NT2/D1 (cell line): ENCODE measurements at regions not wholly inside any gene's neighbourhood (a gene's known extent, or its start where the extent isn't known, plus 50 kb on each side); places are given as distances from the start of the nearest gene placed in this dataset.

ENCODE experiments used
- DNase-seq: peaks from one replicate; pipeline ENCODE4 v3.0.0-alpha.2; 2011; ENCODE audit warnings: low read depth, low spot score
- H3K27me3 ChIP-seq: 2 replicates; pipeline ENCODE4 v1.6.0; 2011; ENCODE audit warnings: mild to moderate bottlenecking; ENCODE audit not compliant: insufficient read length, insufficient read depth
- H3K36me3 ChIP-seq: 2 replicates; pipeline ENCODE4 v1.6.1; 2011; ENCODE audit warnings: mild to moderate bottlenecking, low read length, mixed read lengths; ENCODE audit not compliant: insufficient read depth, insufficient read length
- H3K4me1 ChIP-seq: 2 replicates; pipeline ENCODE4 v1.5.1; 2011; ENCODE audit not compliant: insufficient read depth, insufficient read length
- H3K4me3 ChIP-seq: 2 replicates; pipeline ENCODE4 v1.5.1; 2011; ENCODE audit warnings: low read depth; ENCODE audit not compliant: insufficient read length
- H3K9ac ChIP-seq: 2 replicates; pipeline ENCODE4 v1.6.0; 2011; ENCODE audit warnings: low read depth; ENCODE audit not compliant: insufficient read length
- H3K9me3 ChIP-seq: 2 replicates; pipeline ENCODE4 v1.5.1; 2011; ENCODE audit warnings: mild to moderate bottlenecking, low read length; ENCODE audit not compliant: insufficient read depth
- SUZ12 ChIP-seq: IDR thresholded peaks from 2 replicates; pipeline ENCODE4 v1.6.1; 2011; ENCODE audit not compliant: insufficient read length, insufficient read depth; ENCODE audit errors: extremely low read depth
- YY1 ChIP-seq: IDR thresholded peaks from 2 replicates; pipeline ENCODE4 v1.6.1; 2011; ENCODE audit not compliant: insufficient read length, insufficient read depth
- ZNF274 ChIP-seq: IDR thresholded peaks from 2 replicates; pipeline ENCODE4 v1.6.1; 2011; ENCODE audit warnings: mild to moderate bottlenecking, low read depth, low read length

DNA sequence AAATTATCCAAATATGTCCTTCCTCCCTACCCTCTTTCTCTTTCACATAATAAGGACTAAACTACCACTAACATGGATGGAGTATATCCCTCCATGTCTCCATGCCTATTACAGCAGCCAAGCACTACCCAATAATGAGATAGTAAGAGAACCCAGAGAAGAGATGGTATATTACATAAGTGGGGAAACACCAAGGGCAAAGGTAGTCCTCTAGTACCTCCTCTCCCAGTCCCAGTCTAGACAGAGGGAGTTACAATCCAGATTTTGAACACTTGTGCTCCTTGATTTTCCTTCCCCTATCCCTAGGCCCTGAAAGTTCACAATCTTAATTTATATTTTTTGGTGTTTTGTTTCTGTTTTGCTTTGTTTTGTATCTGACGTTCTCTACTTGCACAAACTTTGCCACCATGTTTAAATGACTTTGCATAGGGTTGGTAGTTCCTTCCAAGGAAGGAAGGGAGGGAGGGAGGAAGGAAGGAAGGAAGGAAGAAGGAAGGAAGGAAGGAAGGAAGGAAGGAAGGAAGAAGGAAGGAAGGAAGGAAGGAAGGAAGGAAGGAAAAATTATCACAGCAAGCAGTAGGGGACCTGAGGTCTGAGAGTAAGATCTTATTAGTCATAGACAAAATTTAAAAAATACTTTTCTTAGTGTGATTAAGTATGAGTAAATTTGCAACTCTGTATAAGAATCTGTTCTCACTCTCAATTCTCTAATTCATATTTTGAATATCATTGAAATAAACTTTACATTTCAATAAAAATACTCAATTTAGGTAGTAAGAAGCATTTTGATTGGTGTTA is 521.9 kb downstream of the PTPRC start:
- no peak for TF ChIP-seq SUZ12
- no peak for TF ChIP-seq ZNF274
- TF ChIP-seq YY1 = no peak
- H3K4me3 ChIP-seq = no peak overlapping the region
- DNase-seq = no peak
- H3K36me3 ChIP-seq = no peaks in the 10 kb centered on the region
- H3K9me3 ChIP-seq = no peaks in the 10 kb centered on the region
- no peak overlapping the region for H3K9ac ChIP-seq
- H3K27me3 ChIP-seq = no peaks in the 10 kb centered on the region
- no peaks in the 10 kb centered on the region for H3K4me1 ChIP-seq

- Histone ChIP-seq H3K9me3 (no peaks in the 10 kb centered on the region), H3K36me3 (no peaks in the 10 kb centered on the region), H3K4me3 (no peak overlapping the region)
Measured at GRCh38 chr1:199161319-199161680, 522.5 kb downstream of the PTPRC start.

DNA sequence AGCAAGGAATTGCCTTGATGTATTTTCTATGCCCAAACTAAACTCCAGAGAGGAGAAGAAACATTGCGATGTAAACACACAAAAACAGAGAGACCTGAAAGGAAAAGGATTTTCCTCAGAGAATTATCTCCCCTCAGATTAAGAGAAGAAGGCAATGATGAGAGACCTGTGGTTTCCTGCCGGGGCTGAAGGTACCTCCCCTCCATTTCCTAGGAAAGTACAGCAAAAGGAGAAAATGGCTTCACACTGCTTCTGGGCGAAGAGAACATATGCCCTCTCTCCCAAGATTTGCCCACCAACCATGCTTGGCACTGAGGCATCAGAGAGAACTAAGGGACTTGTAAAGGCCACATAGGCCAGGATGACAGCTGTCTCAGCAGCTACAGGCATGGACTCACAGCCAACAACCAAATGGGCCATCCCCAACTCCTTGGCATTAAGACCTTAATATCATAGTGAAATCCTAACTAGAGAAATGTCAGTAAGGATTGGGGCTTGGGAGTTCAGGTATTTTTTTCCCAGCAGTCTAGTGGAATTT is 523.0 kb downstream of the PTPRC start:
- Histone ChIP-seq H3K36me3 (no peaks in the 10 kb centered on the region), H3K4me3 (no peak overlapping the region), H3K4me1 (no peaks in the 10 kb centered on the region), H3K9ac (no peak overlapping the region), H3K9me3 (no peaks in the 10 kb centered on the region), H3K27me3 (no peaks in the 10 kb centered on the region)
- DNase-seq = no peak
- TF ChIP-seq SUZ12 (no peak), ZNF274 (no peak), YY1 (no peak)

More at GRCh38 chr1:199161319-199161680, 522.5 kb downstream of the PTPRC start:
- TF ChIP-seq YY1 (no peak), SUZ12 (no peak), ZNF274 (no peak)
- no peak for DNase-seq
- H3K27me3 ChIP-seq = no peaks in the 10 kb centered on the region
- H3K4me1 ChIP-seq = no peaks in the 10 kb centered on the region
- H3K9ac ChIP-seq = no peak overlapping the region

DNA sequence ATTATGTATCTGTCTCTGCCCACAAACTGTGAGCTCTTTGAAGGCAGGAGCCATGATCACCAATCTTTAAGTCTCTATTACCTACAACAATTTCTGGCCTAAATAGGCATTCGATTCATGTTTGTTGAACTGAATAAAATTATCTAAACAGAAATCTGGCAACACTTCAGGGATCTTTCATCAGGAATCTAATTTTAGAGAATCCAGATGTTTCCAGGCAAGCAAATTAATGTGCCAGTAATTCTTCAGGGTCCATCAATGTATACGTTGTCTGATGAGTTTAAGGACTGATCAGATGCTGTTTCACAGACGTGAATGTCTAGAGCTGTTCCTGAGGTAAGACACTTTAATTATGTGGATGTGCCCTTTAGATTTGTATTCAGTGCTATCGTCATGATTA is 524.4 kb downstream of the PTPRC start:
- no peak overlapping the region for H3K9ac ChIP-seq
- no peak for DNase-seq

DNA sequence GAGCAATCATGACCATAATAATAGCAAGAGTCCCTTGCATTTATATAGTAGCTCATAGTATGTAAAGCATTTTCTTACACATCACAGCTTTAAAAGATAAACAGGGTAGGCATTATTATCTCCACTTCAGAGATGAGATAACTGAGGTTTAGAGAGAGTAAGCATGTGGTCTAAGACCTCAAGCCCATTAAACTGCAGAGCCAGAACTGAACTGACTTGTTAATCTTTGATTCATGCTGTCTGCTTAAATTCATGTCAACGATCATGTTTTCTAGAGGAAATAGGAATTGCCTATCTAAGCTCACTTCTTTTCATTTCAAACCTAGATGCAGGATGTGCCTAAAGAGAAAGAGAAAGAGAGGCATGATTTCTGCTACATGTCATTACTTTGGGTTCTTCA is 524.8 kb downstream of the PTPRC start:
- no peak for TF ChIP-seq ZNF274
- TF ChIP-seq SUZ12 = no peak
- H3K27me3 ChIP-seq = no peaks in the 10 kb centered on the region
- no peaks in the 10 kb centered on the region for H3K9me3 ChIP-seq
- H3K9ac ChIP-seq = no peak overlapping the region
- no peak overlapping the region for H3K4me3 ChIP-seq
- DNase-seq = no peak
- H3K4me1 ChIP-seq = no peaks in the 10 kb centered on the region
- H3K36me3 ChIP-seq = no peaks in the 10 kb centered on the region

More for the DNA sequence above, 524.4 kb downstream of the PTPRC start:
- TF ChIP-seq SUZ12 = no peak
- TF ChIP-seq ZNF274 = no peak
- no peak overlapping the region for H3K4me3 ChIP-seq
- H3K4me1 ChIP-seq = no peaks in the 10 kb centered on the region
- no peaks in the 10 kb centered on the region for H3K36me3 ChIP-seq
- no peaks in the 10 kb centered on the region for H3K9me3 ChIP-seq
- H3K27me3 ChIP-seq = no peaks in the 10 kb centered on the region

- no peak for DNase-seq
- TF ChIP-seq SUZ12 (no peak), ZNF274 (no peak), YY1 (no peak)
- Histone ChIP-seq H3K9me3 (0 out of 2 replicates have a peak, but pooled peaks cover under 1% of the 10 kb centered on the region), H3K9ac (no peak overlapping the region), H3K4me3 (no peak overlapping the region), H3K27me3 (no peaks in the 10 kb centered on the region), H3K4me1 (no peaks in the 10 kb centered on the region), H3K36me3 (no peaks in the 10 kb centered on the region)
Measured at GRCh38 chr1:199167460-199167859, 528.6 kb downstream of the PTPRC start.

DNA sequence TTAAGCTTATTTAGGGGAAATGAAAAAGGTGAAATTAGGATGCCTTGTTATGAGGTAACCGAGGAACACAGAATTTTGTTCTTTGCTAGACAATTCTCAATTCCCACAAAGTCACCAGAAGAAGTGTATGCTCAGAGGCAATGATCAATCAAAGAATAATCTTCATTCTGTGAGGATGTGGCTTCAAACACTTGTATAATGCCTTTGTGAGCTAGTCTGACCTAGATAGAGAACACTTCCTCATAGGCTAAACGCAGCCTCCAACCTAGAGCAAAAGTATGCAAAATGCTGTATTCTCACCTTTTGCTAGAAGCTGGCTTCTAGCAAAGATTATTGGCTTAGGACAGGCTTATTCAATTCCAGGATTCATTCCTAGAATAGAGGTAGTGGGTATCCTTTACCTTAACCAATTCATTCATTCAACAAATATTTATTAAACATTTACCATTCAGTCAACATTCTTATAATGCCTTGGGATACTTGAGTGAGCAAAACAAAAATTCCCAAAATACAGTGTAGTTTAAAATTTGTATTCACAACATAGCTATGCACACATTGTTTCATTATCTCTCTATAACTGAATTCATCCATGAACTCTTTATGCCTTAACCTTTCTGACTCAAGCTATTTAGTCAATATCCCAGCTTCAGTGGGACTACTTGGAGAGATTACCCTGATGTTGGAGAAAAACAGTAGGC is 530.2 kb downstream of the PTPRC start:
- no peak for TF ChIP-seq ZNF274
- TF ChIP-seq YY1 = no peak
- no peak for TF ChIP-seq SUZ12
- peaks cover 5% of the 10 kb centered on the region; the same call in 1 of the 2 replicates for H3K9me3 ChIP-seq
- H3K4me1 ChIP-seq = no peaks in the 10 kb centered on the region
- no peak for DNase-seq
- H3K36me3 ChIP-seq = no peaks in the 10 kb centered on the region
- H3K27me3 ChIP-seq = no peaks in the 10 kb centered on the region
- H3K9ac ChIP-seq = no peak overlapping the region
- H3K4me3 ChIP-seq = no peak overlapping the region
